IMR-90 (cell line): ENCODE measurements at regions not wholly inside any gene's neighbourhood (a gene's known extent, or its start where the extent isn't known, plus 50 kb on each side); places are given as distances from the start of the nearest gene placed in this dataset.

Experiments
- ATAC-seq: fragments of 200-7000 bp; cut with Tn5 transposase; 2 replicates; pipeline ENCODE4 v1.9.1; 2020; ENCODE audit warnings: low read depth, mild to moderate bottlenecking, moderate library complexity
- BruUV-seq: library from RNA; stranded (reverse); fragments of 400-500 nt; replicated peaks from 2 replicates; lab custom pipeline; 2021; lab: Mats Ljungman, UMichigan
- CTCF ChIA-PET: fragments of 300-600 bp; formaldehyde crosslinking; extraction: SDS; loops from one replicate; lab custom pipeline; 2021; ENCODE audit warnings: antibody characterized with exemption; lab: Yijun Ruan, JAX
- POLR2A ChIA-PET: fragments of 300-600 bp; sonication (Branson Sonifier 250); formaldehyde crosslinking; loops from one replicate; lab custom pipeline; 2022; ENCODE audit warnings: antibody characterized with exemption; ENCODE audit not compliant: unreplicated experiment; lab: Charles Lee
- DNase-seq: peaks from one replicate; pipeline ENCODE4 v3.0.0; 2013
- H2AFZ ChIP-seq: replicated peaks from 2 replicates; pipeline ENCODE3; 2013; ENCODE audit warnings: low read length, mild to moderate bottlenecking; ENCODE audit not compliant: poor library complexity
- H2AK5ac ChIP-seq: 2 replicates; pipeline ENCODE4 v1.6.1; 2013; ENCODE audit warnings: low read depth, low read length, inconsistent platforms
- H2AK9ac ChIP-seq: replicated peaks from 2 replicates; pipeline ENCODE3; 2013; ENCODE audit warnings: mild to moderate bottlenecking, low read depth, low read length, moderate library complexity; ENCODE audit not compliant: poor library complexity
- H2BK120ac ChIP-seq: 2 replicates; pipeline ENCODE4 v1.6.1; 2013; ENCODE audit warnings: low read depth, low read length, inconsistent platforms
- H2BK15ac ChIP-seq: 3 replicates; pipeline ENCODE4 v1.6.1; 2013; ENCODE audit warnings: low read depth, low read length, inconsistent platforms
- H2BK20ac ChIP-seq: 2 replicates; pipeline ENCODE4 v1.6.1; 2013; ENCODE audit warnings: low read depth, mild to moderate bottlenecking, inconsistent platforms, low read length, moderate library complexity
- H2BK5ac ChIP-seq: 2 replicates; pipeline ENCODE4 v1.6.1; 2013; ENCODE audit warnings: mild to moderate bottlenecking, low read depth, low read length, inconsistent platforms; ENCODE audit not compliant: poor library complexity, severe bottlenecking
- H3K14ac ChIP-seq: replicated peaks from 2 replicates; pipeline ENCODE4 v1.6.1; 2013; ENCODE audit warnings: low read depth, low read length, inconsistent platforms
- H3K18ac ChIP-seq: 2 replicates; pipeline ENCODE4 v1.6.1; 2013; ENCODE audit warnings: low read depth, low read length, control low read depth
- H3K23ac ChIP-seq: 2 replicates; pipeline ENCODE4 v1.6.1; 2013; ENCODE audit warnings: low read depth, low read length, inconsistent platforms
- H3K27ac ChIP-seq: 2 replicates; pipeline ENCODE4 v1.5.1; 2013; ENCODE audit warnings: mild to moderate bottlenecking, control low read depth, low read length; ENCODE audit not compliant: insufficient read depth
- H3K27me3 ChIP-seq: 2 replicates; pipeline ENCODE4 v1.6.1; 2013; ENCODE audit warnings: low read length; ENCODE audit not compliant: control insufficient read depth, insufficient read depth
- H3K36me3 ChIP-seq: 2 replicates; pipeline ENCODE4 v1.6.1; 2013; ENCODE audit warnings: low read length, mixed read lengths; ENCODE audit not compliant: control insufficient read depth, insufficient read depth
- H3K4ac ChIP-seq: 2 replicates; pipeline ENCODE4 v1.6.1; 2013; ENCODE audit warnings: low read depth, low read length, inconsistent platforms
- H3K4me1 ChIP-seq: 2 replicates; pipeline ENCODE4 v1.6.1; 2013; ENCODE audit warnings: low read length, mixed read lengths; ENCODE audit not compliant: control insufficient read depth, insufficient read depth
- H3K4me2 ChIP-seq: 2 replicates; pipeline ENCODE4 v1.6.1; 2013; ENCODE audit warnings: low read depth, mild to moderate bottlenecking, control low read depth, low read length, moderate library complexity
- H3K4me3 ChIP-seq: 2 replicates; pipeline ENCODE4 v1.5.1; 2013; ENCODE audit warnings: low read depth, mild to moderate bottlenecking, control low read depth, low read length, moderate library complexity; ENCODE audit not compliant: insufficient read depth
- H3K56ac ChIP-seq: 2 replicates; pipeline ENCODE4 v1.6.1; 2013; ENCODE audit warnings: low read length, inconsistent platforms; ENCODE audit not compliant: insufficient read depth; ENCODE audit errors: extremely low read depth
- H3K79me1 ChIP-seq, 2 experiments: 2 replicates each; pipeline ENCODE4 v1.6.1; 2013; ENCODE audit warnings: low read length in 2 of 2, inconsistent platforms in 1 of 2, low read depth in 1 of 2
- H3K9ac ChIP-seq: 2 replicates; pipeline ENCODE4 v1.6.1; 2013; ENCODE audit warnings: low read depth, low read length, control low read depth
- H3K9me1 ChIP-seq: 2 replicates; pipeline ENCODE4 v1.6.1; 2013; ENCODE audit warnings: low read length, inconsistent platforms; ENCODE audit not compliant: insufficient read depth
- H3K9me3 ChIP-seq: 2 replicates; pipeline ENCODE4 v1.6.1; 2013; ENCODE audit warnings: low read length; ENCODE audit not compliant: control insufficient read depth, insufficient read depth
- H4K20me1 ChIP-seq: 2 replicates; pipeline ENCODE4 v1.6.1; 2013; ENCODE audit warnings: low read length, inconsistent platforms; ENCODE audit not compliant: insufficient read depth
- H4K5ac ChIP-seq: 2 replicates; pipeline ENCODE4 v1.6.1; 2013; ENCODE audit warnings: mild to moderate bottlenecking, low read depth, low read length, control low read depth
- H4K8ac ChIP-seq, 2 experiments: 2 replicates each; pipeline ENCODE4 v1.6.1; 2013; ENCODE audit warnings: low read depth in 2 of 2, low read length in 2 of 2, control low read depth in 1 of 2, inconsistent platforms in 1 of 2
- H4K91ac ChIP-seq: 2 replicates; pipeline ENCODE4 v1.6.1; 2013; ENCODE audit warnings: low read depth, low read length, inconsistent platforms; ENCODE audit not compliant: insufficient read depth
- BHLHE40 ChIP-seq: fragments of 150-350 bp; IDR thresholded peaks from 2 replicates; pipeline ENCODE4 v1.6.1; 2016; ENCODE audit warnings: mild to moderate bottlenecking, low read depth, low read length
- CEBPB ChIP-seq: IDR thresholded peaks from 2 replicates; pipeline ENCODE4 v1.6.1; 2012; ENCODE audit warnings: low read depth, low read length, improper control_type of control experiment
- CHD1 ChIP-seq: IDR thresholded peaks from 2 replicates; pipeline ENCODE4 v1.6.1; 2012; ENCODE audit warnings: low read depth, low read length, improper control_type of control experiment
- FOS ChIP-seq: fragments of 150-350 bp; IDR thresholded peaks from 2 replicates; pipeline ENCODE4 v1.6.1; 2016; ENCODE audit warnings: low read depth, low read length
- MAFK ChIP-seq: IDR thresholded peaks from 2 replicates; pipeline ENCODE4 v1.6.1; 2012; ENCODE audit warnings: low read depth, low read length, improper control_type of control experiment
- MAZ ChIP-seq: IDR thresholded peaks from 2 replicates; pipeline ENCODE4 v1.6.1; 2012; ENCODE audit warnings: low read depth, mild to moderate bottlenecking, low read length, improper control_type of control experiment, moderate library complexity, borderline replicate concordance
- MXI1 ChIP-seq: IDR thresholded peaks from 2 replicates; pipeline ENCODE4 v1.6.1; 2012; ENCODE audit warnings: low read depth, mild to moderate bottlenecking, low read length, moderate library complexity, borderline replicate concordance
- NFE2L2 ChIP-seq: fragments of 150-350 bp; IDR thresholded peaks from 2 replicates; pipeline ENCODE4 v1.6.1; 2016; ENCODE audit warnings: low read depth, mild to moderate bottlenecking, low read length
- POLR2A ChIP-seq: IDR thresholded peaks from 2 replicates; pipeline ENCODE4 v1.6.1; 2012; ENCODE audit warnings: mild to moderate bottlenecking, low read depth, low read length
- RAD21 ChIP-seq: IDR thresholded peaks from 2 replicates; pipeline ENCODE4 v1.6.1; 2012; ENCODE audit warnings: low read length, improper control_type of control experiment
- RCOR1 ChIP-seq: IDR thresholded peaks from 2 replicates; pipeline ENCODE4 v1.6.1; 2012; ENCODE audit warnings: mild to moderate bottlenecking, low read length, improper control_type of control experiment; ENCODE audit not compliant: insufficient replicate concordance
- RFX5 ChIP-seq: IDR thresholded peaks from 2 replicates; pipeline ENCODE4 v1.8.0; 2012; ENCODE audit warnings: low read depth, mild to moderate bottlenecking, low read length, moderate library complexity
- SMC3 ChIP-seq: fragments of 150-350 bp; IDR thresholded peaks from 2 replicates; pipeline ENCODE4 v1.6.1; 2016; ENCODE audit warnings: low read depth, mild to moderate bottlenecking, antibody characterized with exemption, low read length, moderate library complexity
- WGBS, 2 experiments: methylation state at CpG; one replicate each; pipeline versions ENCODE4 v1.1.5 to v1.1.7; 2013; ENCODE audit warnings: missing lambda C conversion rate in 2 of 2; ENCODE audit not compliant: insufficient read length in 1 of 2; ENCODE audit errors: extremely low coverage in 2 of 2; 5-methylcytosine and 5-hydroxymethylcytosine counted together
- dilution Hi-C: fragments of 300-500 bp; cut with HindIII; formaldehyde crosslinking; loops from one replicate; pipeline ENCODE4 v1.14.3; 2018; ENCODE audit warnings: low sequenced_read_pairs; ENCODE audit not compliant: unreplicated experiment
- in situ Hi-C: fragments of 300-500 bp; cut with MboI; formaldehyde crosslinking; loops from 3 replicates; pipeline ENCODE4 v1.14.3; 2019; ENCODE audit warnings: low sequenced_read_pairs, inconsistent platforms, mixed read lengths
- intact Hi-C: fragments of 100-400 bp; cut with micrococcal nuclease; formaldehyde crosslinking; loops from 2 replicates; pipeline ENCODE4 v1.10.0; 2022
- TF ChIP-seq, protein P1 (sequence below): fragments of 150-350 bp; IDR thresholded peaks from 2 replicates; pipeline ENCODE4 v1.6.1; 2017; ENCODE audit warnings: mild to moderate bottlenecking, antibody characterized with exemption, low read length, low read depth
- TF ChIP-seq, protein P2 (sequence below): conservative IDR thresholded peaks from 2 replicates; pipeline ENCODE4 v1.5.1; 2012; ENCODE audit warnings: mild to moderate bottlenecking, low read depth, low read length, improper control_type of control experiment
- TF ChIP-seq, protein P3 (sequence below): fragments of 150-350 bp; IDR thresholded peaks from 2 replicates; pipeline ENCODE4 v1.6.1; 2016; ENCODE audit warnings: low read depth, mild to moderate bottlenecking, low read length, moderate library complexity, borderline replicate concordance

DNA sequence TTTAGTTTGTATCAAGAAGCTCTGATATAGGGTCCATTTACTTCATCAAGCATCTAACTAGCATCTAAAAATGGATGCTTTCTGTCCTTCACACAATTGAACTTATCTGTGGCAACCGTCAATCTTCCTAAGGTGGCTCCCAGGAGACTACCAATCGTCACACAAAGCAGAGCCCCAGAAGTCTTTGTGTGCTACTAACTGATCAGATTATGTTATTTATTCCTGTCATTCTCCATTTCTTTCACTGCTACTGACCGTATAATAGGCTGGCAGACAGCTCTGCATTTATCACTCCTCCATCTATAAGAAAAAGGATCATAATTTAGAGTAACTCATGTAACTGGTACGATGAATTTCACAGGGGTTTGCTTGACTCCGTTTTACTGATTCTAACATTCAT lies 585.0 kb upstream of the NXPH2 start:
- TF ChIP-seq, protein P1, sequence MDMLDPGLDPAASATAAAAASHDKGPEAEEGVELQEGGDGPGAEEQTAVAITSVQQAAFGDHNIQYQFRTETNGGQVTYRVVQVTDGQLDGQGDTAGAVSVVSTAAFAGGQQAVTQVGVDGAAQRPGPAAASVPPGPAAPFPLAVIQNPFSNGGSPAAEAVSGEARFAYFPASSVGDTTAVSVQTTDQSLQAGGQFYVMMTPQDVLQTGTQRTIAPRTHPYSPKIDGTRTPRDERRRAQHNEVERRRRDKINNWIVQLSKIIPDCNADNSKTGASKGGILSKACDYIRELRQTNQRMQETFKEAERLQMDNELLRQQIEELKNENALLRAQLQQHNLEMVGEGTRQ: no peak
- TF ChIP-seq, protein P2, sequence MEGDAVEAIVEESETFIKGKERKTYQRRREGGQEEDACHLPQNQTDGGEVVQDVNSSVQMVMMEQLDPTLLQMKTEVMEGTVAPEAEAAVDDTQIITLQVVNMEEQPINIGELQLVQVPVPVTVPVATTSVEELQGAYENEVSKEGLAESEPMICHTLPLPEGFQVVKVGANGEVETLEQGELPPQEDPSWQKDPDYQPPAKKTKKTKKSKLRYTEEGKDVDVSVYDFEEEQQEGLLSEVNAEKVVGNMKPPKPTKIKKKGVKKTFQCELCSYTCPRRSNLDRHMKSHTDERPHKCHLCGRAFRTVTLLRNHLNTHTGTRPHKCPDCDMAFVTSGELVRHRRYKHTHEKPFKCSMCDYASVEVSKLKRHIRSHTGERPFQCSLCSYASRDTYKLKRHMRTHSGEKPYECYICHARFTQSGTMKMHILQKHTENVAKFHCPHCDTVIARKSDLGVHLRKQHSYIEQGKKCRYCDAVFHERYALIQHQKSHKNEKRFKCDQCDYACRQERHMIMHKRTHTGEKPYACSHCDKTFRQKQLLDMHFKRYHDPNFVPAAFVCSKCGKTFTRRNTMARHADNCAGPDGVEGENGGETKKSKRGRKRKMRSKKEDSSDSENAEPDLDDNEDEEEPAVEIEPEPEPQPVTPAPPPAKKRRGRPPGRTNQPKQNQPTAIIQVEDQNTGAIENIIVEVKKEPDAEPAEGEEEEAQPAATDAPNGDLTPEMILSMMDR: no peak
- no peak for TF ChIP-seq RCOR1
- TF ChIP-seq RAD21: no peak
- TF ChIP-seq MXI1: no peak
- TF ChIP-seq RFX5: no peak
- TF ChIP-seq CEBPB: no peak
- no peak for TF ChIP-seq FOS
- no peak for TF ChIP-seq SMC3
- TF ChIP-seq CHD1: no peak
- no peak for TF ChIP-seq BHLHE40
- TF ChIP-seq POLR2A: no peak
- TF ChIP-seq MAZ: no peak
- TF ChIP-seq MAFK: no peak
- TF ChIP-seq NFE2L2: no peak
- TF ChIP-seq, protein P3, sequence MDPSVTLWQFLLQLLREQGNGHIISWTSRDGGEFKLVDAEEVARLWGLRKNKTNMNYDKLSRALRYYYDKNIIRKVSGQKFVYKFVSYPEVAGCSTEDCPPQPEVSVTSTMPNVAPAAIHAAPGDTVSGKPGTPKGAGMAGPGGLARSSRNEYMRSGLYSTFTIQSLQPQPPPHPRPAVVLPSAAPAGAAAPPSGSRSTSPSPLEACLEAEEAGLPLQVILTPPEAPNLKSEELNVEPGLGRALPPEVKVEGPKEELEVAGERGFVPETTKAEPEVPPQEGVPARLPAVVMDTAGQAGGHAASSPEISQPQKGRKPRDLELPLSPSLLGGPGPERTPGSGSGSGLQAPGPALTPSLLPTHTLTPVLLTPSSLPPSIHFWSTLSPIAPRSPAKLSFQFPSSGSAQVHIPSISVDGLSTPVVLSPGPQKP: no peak
- Histone ChIP-seq H3K4me2 (no peak overlapping the region), H3K79me1 (no peaks in the 10 kb centered on the region), H4K5ac (no peak overlapping the region), H2AK9ac (no peak overlapping the region), H3K4me3 (no peak overlapping the region), H3K36me3 (no peaks in the 10 kb centered on the region), H2AK5ac (no peak overlapping the region), H3K4ac (no peak overlapping the region), H2BK20ac (no peak overlapping the region), H3K23ac (no peak overlapping the region), H3K56ac (no peak overlapping the region), H4K8ac (no peak overlapping the region), H3K4me1 (no peaks in the 10 kb centered on the region), H3K9me1 (no peaks in the 10 kb centered on the region), H3K9me3 (peaks cover 7% of the 10 kb centered on the region), H3K14ac (no peak overlapping the region), H2AFZ (no peak overlapping the region), H2BK15ac (no peak overlapping the region), H4K91ac (no peak overlapping the region), H2BK120ac (no peak overlapping the region), H4K20me1 (no peaks in the 10 kb centered on the region), H3K27me3 (no peaks in the 10 kb centered on the region), H3K9ac (no peak overlapping the region), H3K27ac (no peak overlapping the region), H2BK5ac (no peak overlapping the region), H3K18ac (no peak overlapping the region)
- intact Hi-C loops: no loop called here
- no peak for ATAC-seq
- in situ Hi-C loops: no loop called here
- no CpG with 5 or more reads among the region's 5 CpGs for WGBS, 2 experiments
- CTCF ChIA-PET: no interaction called here
- no TSS peak for BruUV-seq
- POLR2A ChIA-PET: no interaction called here
- DNase-seq: no peak
- dilution Hi-C loops: no loop called here
